SU-DHL-6 (cell line): ENCODE measurements at regions not wholly inside any gene's neighbourhood (a gene's known extent, or its start where the extent isn't known, plus 50 kb on each side); places are given as distances from the start of the nearest gene placed in this dataset.

ENCODE experiments used
- EZH2phosphoT487 ChIP-seq: fragments of 200-600 bp; sonication (generic), shearing (Covaris generic); conservative IDR thresholded peaks from 2 replicates; pipeline ENCODE4 v1.6.1; 2018; ENCODE audit warnings: mild to moderate bottlenecking, antibody characterized with exemption, low read length, moderate library complexity, mixed read lengths
- TF ChIP-seq, protein P1 (sequence below): fragments of 200-600 bp; sonication (generic); IDR thresholded peaks from one replicate; pipeline ENCODE4 v1.5.1; 2017; ENCODE audit warnings: antibody characterized with exemption, mild to moderate bottlenecking, low read length, moderate library complexity; ENCODE audit not compliant: insufficient read depth, poor library complexity, severe bottlenecking

DNA sequence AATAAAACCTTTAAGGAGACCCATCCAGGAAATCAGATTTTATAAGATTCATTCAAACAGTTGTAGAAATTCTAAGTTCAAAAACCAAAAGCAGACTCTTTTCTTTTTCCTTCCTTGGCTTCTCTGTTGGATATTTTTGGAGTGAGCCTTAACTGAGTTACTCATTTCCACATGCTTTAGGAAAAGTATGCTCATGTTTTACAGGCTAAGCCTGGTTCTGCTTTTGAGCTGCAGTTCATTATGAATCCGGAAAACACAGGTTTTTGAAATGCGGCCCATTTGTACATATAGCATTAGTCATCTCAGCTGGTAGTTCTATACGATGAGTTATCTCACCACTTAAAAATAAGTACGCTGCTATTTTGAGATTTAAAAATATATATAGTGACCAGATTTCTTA, 156.6 kb upstream of the DMRT1 start:
- TF ChIP-seq, protein P1, sequence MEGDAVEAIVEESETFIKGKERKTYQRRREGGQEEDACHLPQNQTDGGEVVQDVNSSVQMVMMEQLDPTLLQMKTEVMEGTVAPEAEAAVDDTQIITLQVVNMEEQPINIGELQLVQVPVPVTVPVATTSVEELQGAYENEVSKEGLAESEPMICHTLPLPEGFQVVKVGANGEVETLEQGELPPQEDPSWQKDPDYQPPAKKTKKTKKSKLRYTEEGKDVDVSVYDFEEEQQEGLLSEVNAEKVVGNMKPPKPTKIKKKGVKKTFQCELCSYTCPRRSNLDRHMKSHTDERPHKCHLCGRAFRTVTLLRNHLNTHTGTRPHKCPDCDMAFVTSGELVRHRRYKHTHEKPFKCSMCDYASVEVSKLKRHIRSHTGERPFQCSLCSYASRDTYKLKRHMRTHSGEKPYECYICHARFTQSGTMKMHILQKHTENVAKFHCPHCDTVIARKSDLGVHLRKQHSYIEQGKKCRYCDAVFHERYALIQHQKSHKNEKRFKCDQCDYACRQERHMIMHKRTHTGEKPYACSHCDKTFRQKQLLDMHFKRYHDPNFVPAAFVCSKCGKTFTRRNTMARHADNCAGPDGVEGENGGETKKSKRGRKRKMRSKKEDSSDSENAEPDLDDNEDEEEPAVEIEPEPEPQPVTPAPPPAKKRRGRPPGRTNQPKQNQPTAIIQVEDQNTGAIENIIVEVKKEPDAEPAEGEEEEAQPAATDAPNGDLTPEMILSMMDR = no peak
- TF ChIP-seq EZH2phosphoT487 = no peak
